Motor neuron (in vitro differentiated cells): ENCODE measurements at regions not wholly inside any gene's neighbourhood (a gene's known extent, or its start where the extent isn't known, plus 50 kb on each side); places are given as distances from the start of the nearest gene placed in this dataset.
A peak's percentile ranks its signal among the peaks of the same experiment; 100 is the strongest.
"Not testable (repeated sequence)": the region's sequence is repeated elsewhere in the genome, so short reads cannot be mapped to it uniquely, and the experiment has no call there.

Source experiments
- ATAC-seq, 8 experiments: fragments of 200-7000 bp; cut with Tn5 transposase; replicated peaks in 6 of 8; 2 replicates each; pipeline ENCODE4 v1.8.0; 2021; ENCODE audit warnings: mild to moderate bottlenecking in 8 of 8, moderate library complexity in 8 of 8
- H3K27ac ChIP-seq, 2 donors: fragments of 250-450 bp; sonication (Bioruptor Pico); 2 replicates each; pipeline ENCODE4 v1.9.0; 2021; ENCODE audit warnings: antibody characterized with exemption in 2 of 2, mild to moderate bottlenecking in 2 of 2, moderate library complexity in 1 of 2
- H3K4me1 ChIP-seq, 2 donors: fragments of 250-450 bp; sonication (Bioruptor Pico); replicated peaks in 1 of 2; 2 replicates each; pipeline ENCODE4 v1.6.1; 2021; ENCODE audit warnings: antibody characterized with exemption in 2 of 2, mild to moderate bottlenecking in 2 of 2, moderate library complexity in 1 of 2
- H3K4me3 ChIP-seq, 5 donors: fragments of 250-450 bp; sonication (Bioruptor Pico); 2 replicates each; pipeline ENCODE4 v1.9.0; 2021; ENCODE audit warnings: antibody characterized with exemption in 5 of 5, mild to moderate bottlenecking in 5 of 5, moderate library complexity in 4 of 5
- WGBS, 10 experiments: fragments of 450-650 bp; shearing (Covaris generic); methylation state at CpG; one replicate each; pipeline ENCODE4 v1.0.0; 2022; 5-methylcytosine and 5-hydroxymethylcytosine counted together
- in situ Hi-C, 9 experiments: fragments of 400-800 bp; cut with MboI; loops; one replicate each; pipeline ENCODE4 v1.15.0; 2021; ENCODE audit warnings: low sequenced_read_pairs in 9 of 9, low pct_unique_long_range_greater_than_20kb in 2 of 9; ENCODE audit not compliant: unreplicated experiment in 9 of 9

DNA sequence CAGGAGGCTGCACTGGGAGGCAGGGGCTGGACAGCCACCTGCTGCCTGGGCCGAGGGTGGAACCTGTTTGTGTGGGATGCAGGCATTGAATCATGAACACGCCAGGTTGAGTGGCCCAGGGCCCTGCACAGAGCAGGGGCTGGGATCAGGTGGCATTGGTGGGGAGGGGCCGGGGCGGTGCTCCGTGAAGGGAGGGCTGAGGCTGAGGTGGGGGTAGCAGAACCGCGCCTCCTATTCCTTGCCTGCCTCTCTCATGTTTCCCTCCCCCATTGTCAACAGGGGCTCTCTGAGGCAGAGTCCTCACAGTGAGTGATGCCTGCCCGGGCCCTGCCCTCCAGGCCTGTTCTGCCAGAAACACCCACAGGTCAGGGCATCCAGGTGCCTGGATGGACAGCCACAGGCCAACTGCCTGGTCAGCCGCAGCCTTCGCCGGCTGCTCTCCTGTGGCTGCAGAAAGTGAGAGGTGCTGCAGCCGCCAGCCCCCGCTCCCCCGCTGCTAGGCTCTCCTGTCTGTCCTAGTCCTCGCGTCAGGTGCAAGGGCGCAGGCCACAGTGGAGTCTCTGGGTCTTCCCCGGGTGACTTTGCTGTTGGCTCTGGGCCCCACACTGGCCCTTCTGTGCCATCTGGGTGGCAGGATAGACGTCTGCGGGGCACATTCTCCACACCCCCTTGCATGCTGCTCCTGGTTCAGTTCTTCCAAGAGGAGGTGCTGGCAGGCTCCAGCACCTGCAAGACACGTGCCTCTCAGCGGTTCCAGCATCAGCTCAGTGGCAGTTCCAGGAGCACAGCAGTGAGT lies 79.6 kb upstream of the GOLGA6L4 start:
- H3K4me3 ChIP-seq, H3K27ac ChIP-seq, in situ Hi-C loops: not testable (repeated sequence)
- 89% methylated on average over 5 of the region's 22 CpGs; no CpG with 5 or more reads in 9 of the 10 experiments for WGBS, 10 experiments
- ATAC-seq, result peak in 6 of 8 experiments; percentile 44 to 69 (median 57)
- H3K4me1 ChIP-seq, result peaks cover 27 to 36% of the 10 kb centered on the region in 2 donors

DNA sequence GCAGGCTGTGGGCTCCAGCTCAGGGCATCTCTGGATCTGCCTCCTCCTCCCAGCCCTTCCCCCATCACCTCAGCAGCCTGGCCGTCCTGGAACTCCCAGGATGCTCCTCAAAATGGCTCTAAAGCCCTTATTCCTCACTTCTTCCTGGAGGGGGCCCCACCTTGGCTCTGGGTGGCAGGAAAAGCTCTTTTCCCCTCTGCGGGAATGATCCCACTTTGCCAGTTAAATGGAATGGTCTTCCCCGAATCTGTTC lies 79.1 kb upstream of the GOLGA6L4 start:
- in situ Hi-C loops, H3K27ac ChIP-seq, H3K4me3 ChIP-seq: not testable (repeated sequence)
- peaks cover 22 to 31% of the 10 kb centered on the region in 2 donors for H3K4me1 ChIP-seq
- peak in 1 of 8 experiments; percentile 44 for ATAC-seq
- 80 to 100% methylated on average over 1 of the region's 3 CpGs; no CpG with 5 or more reads in 8 of the 10 experiments for WGBS, 10 experiments

DNA sequence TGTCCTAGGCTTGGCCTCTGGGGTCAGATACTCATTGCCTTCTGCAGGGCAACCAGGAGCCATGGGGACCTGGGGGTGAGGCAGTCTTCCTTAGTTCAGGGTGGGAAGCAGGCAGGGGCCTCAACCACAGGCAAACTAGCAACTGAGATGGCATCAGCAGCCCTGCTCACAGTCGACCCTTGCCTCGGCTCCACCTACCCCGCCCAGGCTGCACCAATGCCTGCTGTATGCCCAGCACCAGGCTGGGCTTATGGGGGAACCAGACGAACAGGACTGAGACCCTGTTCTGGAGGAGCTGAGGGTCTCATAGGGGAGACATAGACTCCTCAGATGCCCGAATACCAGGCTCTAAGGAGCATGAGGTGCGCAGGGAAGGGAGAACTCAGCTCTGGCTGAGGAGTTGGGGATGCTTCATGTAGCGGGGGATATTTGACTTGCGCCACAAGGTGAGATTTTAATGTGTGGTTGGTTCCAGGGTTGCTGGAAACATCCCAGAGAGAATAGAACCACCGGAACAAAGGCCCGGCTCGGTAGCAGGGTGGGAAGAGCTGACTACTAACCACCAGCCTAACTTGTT lies 78.4 kb upstream of the GOLGA6L4 start:
- 40 to 100% (median 91%) methylated on average over 1 to 5 of the region's 11 CpGs; no CpG with 5 or more reads in 6 of the 10 experiments for WGBS, 10 experiments
- in situ Hi-C loops, H3K4me3 ChIP-seq, ATAC-seq, H3K27ac ChIP-seq: not testable (repeated sequence)
- H3K4me1 ChIP-seq, result peaks cover 20 to 28% of the 10 kb centered on the region in 2 donors

DNA sequence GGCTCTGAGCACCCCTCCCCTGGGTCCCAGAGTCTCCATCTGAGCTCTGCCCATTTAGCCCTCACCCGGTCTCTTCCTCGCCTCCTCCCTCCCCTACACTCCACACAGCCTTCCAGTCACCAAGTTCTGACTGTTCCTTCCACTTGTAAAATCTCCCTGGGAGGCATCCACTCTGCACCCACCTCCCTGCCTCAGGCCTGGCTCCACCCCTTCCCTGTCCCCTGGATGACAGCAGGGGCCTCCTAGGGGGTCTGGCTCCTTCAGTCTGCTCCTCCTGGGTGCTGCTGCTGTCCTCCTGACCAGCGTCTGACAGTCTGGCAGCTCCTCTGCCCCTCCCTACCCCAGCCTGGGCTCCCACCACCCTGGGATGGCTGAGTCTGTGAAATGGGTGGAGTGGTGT lies 77.7 kb upstream of the GOLGA6L4 start:
- peak in 1 of 8 experiments; percentile 36 for ATAC-seq
- no CpG with 5 or more reads among the region's 3 CpGs for WGBS, 10 experiments
- in situ Hi-C loops, result not testable (repeated sequence)

DNA sequence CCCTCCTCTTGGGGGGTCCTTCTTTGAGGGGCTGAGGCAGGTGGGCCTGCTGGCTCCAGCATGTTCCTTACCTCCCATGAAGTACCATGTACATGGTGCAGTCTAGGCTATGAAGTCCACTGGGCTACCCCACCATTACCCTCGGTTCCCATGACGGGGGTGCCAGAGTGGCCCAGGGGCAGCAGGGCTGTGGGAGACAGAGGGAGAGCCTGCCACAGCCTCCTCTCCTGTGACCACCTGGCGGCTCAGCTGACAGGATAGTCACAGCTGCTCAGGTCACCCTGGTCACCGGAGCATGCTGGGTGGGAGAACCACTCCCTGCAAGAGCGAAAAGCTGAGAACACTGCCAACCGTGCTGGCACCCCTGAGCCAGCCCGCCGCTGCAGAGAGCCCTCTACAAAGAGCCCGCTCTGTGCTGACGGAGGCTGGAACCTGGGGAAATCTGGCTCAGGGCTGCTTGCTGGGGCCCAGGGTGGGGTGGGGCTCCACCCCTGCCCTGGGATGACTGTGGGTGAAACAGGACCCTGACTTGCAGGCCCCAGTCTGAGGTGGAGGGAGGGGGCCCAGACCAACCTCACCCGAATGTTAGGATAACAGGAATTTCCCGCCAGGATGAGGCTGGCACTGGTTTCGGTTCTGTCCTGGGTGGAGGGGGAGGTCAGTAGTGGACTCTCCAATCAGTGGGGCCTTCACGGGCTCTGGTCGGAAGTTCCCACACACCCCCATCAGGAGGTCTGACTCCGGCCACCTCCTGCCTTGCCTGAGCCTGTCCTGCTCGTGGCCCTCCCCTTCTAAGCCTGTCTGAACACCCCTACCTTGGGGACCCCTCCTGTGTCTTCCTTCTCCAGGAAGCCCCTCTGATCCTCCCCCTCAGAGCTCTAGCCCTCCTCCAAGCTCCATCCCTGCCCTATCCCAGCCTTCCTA lies 76.0 kb upstream of the GOLGA6L4 start:
- ATAC-seq, H3K27ac ChIP-seq, H3K4me3 ChIP-seq, in situ Hi-C loops: not testable (repeated sequence)
- WGBS, 10 experiments, result 60 to 80% methylated on average over 1 of the region's 17 CpGs; no CpG with 5 or more reads in 8 of the 10 experiments
- peaks cover 9 to 13% of the 10 kb centered on the region in 2 donors for H3K4me1 ChIP-seq

More for the DNA sequence above, 77.7 kb upstream of the GOLGA6L4 start:
- H3K27ac ChIP-seq, H3K4me3 ChIP-seq: not testable (repeated sequence)
- H3K4me1 ChIP-seq, result peaks cover 20 to 28% of the 10 kb centered on the region in 2 donors

DNA sequence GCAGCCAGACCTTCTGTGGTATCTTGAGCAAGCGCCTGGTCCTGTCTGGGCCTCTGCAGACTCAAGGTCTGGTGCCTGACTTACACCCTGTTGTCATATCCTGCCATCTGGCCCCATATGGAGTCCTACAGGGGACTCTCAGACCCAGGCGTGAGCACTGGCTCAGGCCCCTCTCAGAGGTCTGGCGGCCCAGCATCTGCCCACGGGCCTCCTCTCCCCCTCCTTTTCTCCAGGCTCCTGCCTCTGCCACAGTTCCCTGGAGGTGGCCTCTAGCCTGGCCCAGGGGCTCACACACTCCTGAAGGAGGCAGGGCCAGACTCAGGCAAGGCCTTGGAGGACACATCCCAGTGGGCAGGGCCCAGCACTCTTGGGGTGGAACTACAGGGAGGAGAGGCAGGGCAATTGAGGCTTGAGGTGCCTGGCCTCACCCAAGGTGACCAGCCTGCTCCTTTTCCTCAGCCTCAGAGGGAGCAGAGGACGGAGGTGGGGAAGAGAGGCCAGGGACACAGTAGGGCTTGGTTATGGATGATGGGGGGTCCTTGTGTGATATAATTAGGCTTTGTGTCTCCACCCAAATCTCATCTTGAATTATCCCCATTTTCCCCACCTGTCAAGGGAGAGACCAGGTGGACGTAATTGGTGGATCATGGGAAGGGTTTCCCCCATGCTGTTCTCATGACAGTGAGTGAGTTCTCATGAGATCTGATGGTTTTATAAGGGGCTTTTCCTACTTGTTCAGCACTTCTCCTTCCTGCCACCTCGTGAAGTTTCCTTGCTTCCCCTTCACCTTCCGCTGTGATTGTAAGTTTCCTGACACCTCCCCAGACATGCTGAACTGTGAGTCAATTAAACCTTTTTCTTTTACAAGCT lies 70.9 kb upstream of the GOLGA6L4 start:
- H3K4me1 ChIP-seq, H3K4me3 ChIP-seq, in situ Hi-C loops, H3K27ac ChIP-seq: not testable (repeated sequence)
- 67 to 93% (median 83%) methylated on average over 2 to 4 of the region's 8 CpGs; no CpG with 5 or more reads in 3 of the 10 experiments for WGBS, 10 experiments
- peak in 7 of 8 experiments; percentile 23 to 56 (median 36) for ATAC-seq

DNA sequence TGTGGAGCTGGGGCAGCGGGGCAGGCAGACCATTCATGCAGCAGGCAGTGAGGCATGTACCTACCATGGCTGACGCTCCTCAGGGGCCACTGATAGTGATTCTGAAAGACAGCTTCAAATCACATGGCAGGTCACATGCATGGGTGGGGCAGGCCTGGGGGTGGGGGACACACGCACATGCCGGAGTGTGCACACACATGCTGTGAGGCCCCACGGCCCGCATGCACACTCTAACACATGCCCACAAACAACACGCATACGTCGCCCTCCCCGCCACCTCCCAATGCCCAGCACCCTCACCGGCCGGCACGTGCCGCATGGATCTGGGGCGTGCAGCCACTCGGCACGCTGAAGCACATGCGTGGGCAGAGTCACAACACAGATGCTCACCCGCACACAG lies 65.5 kb upstream of the GOLGA6L4 start:
- in situ Hi-C loops, H3K4me3 ChIP-seq, H3K27ac ChIP-seq, ATAC-seq, H3K4me1 ChIP-seq: not testable (repeated sequence)
- WGBS, 10 experiments, result no CpG with 5 or more reads among the region's 19 CpGs

DNA sequence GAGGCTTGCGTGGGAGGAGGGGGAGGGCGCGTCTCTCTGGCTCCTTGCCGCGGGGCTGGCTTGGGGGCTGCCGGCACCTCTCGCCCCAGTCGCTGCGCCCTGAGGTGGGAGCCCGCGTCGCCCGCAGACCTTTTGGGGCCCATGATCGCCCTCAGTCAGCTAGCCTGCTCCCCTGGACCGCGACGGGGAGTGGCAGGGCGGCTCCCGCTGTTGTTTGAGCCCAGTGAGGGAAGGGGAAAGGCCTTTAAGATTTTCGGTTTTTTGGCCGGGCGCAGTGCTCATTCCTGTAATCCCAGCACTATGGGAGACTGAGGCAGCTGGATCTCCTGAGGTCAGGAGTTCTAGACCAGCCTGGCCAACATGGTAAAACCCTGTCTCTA lies 62.4 kb upstream of the GOLGA6L4 start:
- no CpG with 5 or more reads among the region's 22 CpGs for WGBS, 10 experiments
- ATAC-seq, H3K4me3 ChIP-seq: not testable (repeated sequence)

More for the DNA sequence above, 62.4 kb upstream of the GOLGA6L4 start:
- in situ Hi-C loops, H3K4me1 ChIP-seq, H3K27ac ChIP-seq: not testable (repeated sequence)
